CD4-positive, alpha-beta T cell treated with Interleukin-10 for 1 hour (primary cell): ENCODE measurements at regions not wholly inside any gene's neighbourhood (a gene's known extent, or its start where the extent isn't known, plus 50 kb on each side); places are given as distances from the start of the nearest gene placed in this dataset.
"Not testable (repeated sequence)": the region's sequence is repeated elsewhere in the genome, so short reads cannot be mapped to it uniquely, and the experiment has no call there.

Experiments used
- DNase-seq: peaks from one replicate; pipeline ENCODE4 v3.0.0-alpha.2; 2020

- DNase-seq = no peak
These were observed 50.4 kb upstream of the CACUL1 start for GRCh38 chr10:118805146-118805545.

- no peak for DNase-seq
These were observed 52.9 kb upstream of the CACUL1 start for GRCh38 chr10:118807512-118808305.

GRCh38 chr10:118808601-118809356, 54.0 kb upstream of the CACUL1 start:
- DNase-seq = no peak

- no peak for DNase-seq
These were observed 54.8 kb upstream of the CACUL1 start for GRCh38 chr10:118809357-118810220.

GRCh38 chr10:118810796-118811505, 56.2 kb upstream of the CACUL1 start:
- no peak for DNase-seq

GRCh38 chr10:118811675-118812392, 57.1 kb upstream of the CACUL1 start:
- DNase-seq = no peak

GRCh38 chr10:118812393-118812740, 57.6 kb upstream of the CACUL1 start:
- no peak for DNase-seq

- not testable (repeated sequence) for DNase-seq
These were observed 58.2 kb upstream of the CACUL1 start for GRCh38 chr10:118813001-118813400.

GRCh38 chr10:118816471-118817168, 61.9 kb upstream of the CACUL1 start:
- DNase-seq = no peak

GRCh38 chr10:118817328-118818068, 62.7 kb upstream of the CACUL1 start:
- DNase-seq = no peak

GRCh38 chr10:118818621-118819221, 64.0 kb upstream of the CACUL1 start:
- no peak for DNase-seq

- DNase-seq = no peak
These were observed 65.8 kb upstream of the CACUL1 start for GRCh38 chr10:118820326-118821116.

GRCh38 chr10:118823256-118823907, 68.6 kb upstream of the CACUL1 start:
- DNase-seq = no peak

- DNase-seq = no peak
These were observed 72.3 kb upstream of the CACUL1 start for GRCh38 chr10:118827053-118827452.

GRCh38 chr10:118827466-118828155, 72.8 kb upstream of the CACUL1 start:
- no peak for DNase-seq

GRCh38 chr10:118832241-118832651, 77.5 kb upstream of the CACUL1 start:
- DNase-seq = peak; percentile 1

GRCh38 chr10:118834370-118834769, 79.6 kb upstream of the CACUL1 start:
- DNase-seq = not testable (repeated sequence)

- no peak for DNase-seq
These were observed 81.0 kb upstream of the CACUL1 start for GRCh38 chr10:118835682-118836326.
